Smooth muscle cell (in vitro differentiated cells): ENCODE measurements at regions not wholly inside any gene's neighbourhood (a gene's known extent, or its start where the extent isn't known, plus 50 kb on each side); places are given as distances from the start of the nearest gene placed in this dataset.

Source experiments
- DNase-seq: peaks from one replicate; lab custom pipeline; 2025; ENCODE audit not compliant: unreplicated experiment; lab: John Stamatoyannopoulos, UW
- H2AFZ ChIP-seq: fragments of 200-600 bp; sonication (generic); 2 replicates; pipeline ENCODE4 v1.6.0; 2016; ENCODE audit warnings: antibody characterized with exemption, low read depth, mild to moderate bottlenecking
- H3F3A ChIP-seq: fragments of 200-600 bp; sonication (generic); 2 replicates; pipeline ENCODE4 v1.6.0; 2017; ENCODE audit warnings: antibody characterized with exemption, low read depth
- H3K27ac ChIP-seq: fragments of 200-600 bp; sonication (generic); 2 replicates; pipeline ENCODE4 v1.5.1; 2016; ENCODE audit warnings: low read depth, mild to moderate bottlenecking
- H3K27me3 ChIP-seq: fragments of 200-600 bp; sonication (generic); 2 replicates; pipeline ENCODE4 v1.6.1; 2016; ENCODE audit warnings: low read depth, mild to moderate bottlenecking
- H3K36me3 ChIP-seq: fragments of 200-600 bp; sonication (generic); 2 replicates; pipeline ENCODE4 v1.5.1; 2016; ENCODE audit warnings: low read depth
- H3K4me1 ChIP-seq: fragments of 200-600 bp; sonication (generic); 2 replicates; pipeline ENCODE4 v1.5.1; 2016; ENCODE audit warnings: low read depth
- H3K4me2 ChIP-seq: fragments of 200-600 bp; sonication (generic); 2 replicates; pipeline ENCODE4 v1.6.0; 2016; ENCODE audit warnings: mild to moderate bottlenecking
- H3K4me3 ChIP-seq: fragments of 200-600 bp; sonication (generic); 2 replicates; pipeline ENCODE4 v1.5.1; 2016; ENCODE audit warnings: mild to moderate bottlenecking
- H3K79me2 ChIP-seq: fragments of 200-600 bp; sonication (generic); 2 replicates; pipeline ENCODE4 v1.6.0; 2016; ENCODE audit warnings: low read depth, mild to moderate bottlenecking
- H3K9ac ChIP-seq: fragments of 200-600 bp; sonication (generic); 2 replicates; pipeline ENCODE4 v1.6.0; 2016; ENCODE audit warnings: low read depth
- H3K9me3 ChIP-seq: fragments of 200-600 bp; sonication (generic); replicated peaks from 2 replicates; pipeline ENCODE4 v1.5.1; 2016; ENCODE audit warnings: low read depth
- H4K20me1 ChIP-seq: fragments of 200-600 bp; sonication (generic); 2 replicates; pipeline ENCODE4 v1.6.0; 2016; ENCODE audit warnings: low read depth
- WGBS: methylation state at CpG from one replicate; pipeline ENCODE4 v1.1.7; 2016; ENCODE audit warnings: low lambda C conversion rate; 5-methylcytosine and 5-hydroxymethylcytosine counted together
- TF ChIP-seq, protein P1 (sequence below): fragments of 200-600 bp; sonication (generic); IDR thresholded peaks from 2 replicates; pipeline ENCODE4 v1.5.1; 2017; ENCODE audit warnings: borderline replicate concordance, mild to moderate bottlenecking, antibody characterized with exemption; ENCODE audit not compliant: insufficient read depth, poor library complexity, severe bottlenecking

DNA sequence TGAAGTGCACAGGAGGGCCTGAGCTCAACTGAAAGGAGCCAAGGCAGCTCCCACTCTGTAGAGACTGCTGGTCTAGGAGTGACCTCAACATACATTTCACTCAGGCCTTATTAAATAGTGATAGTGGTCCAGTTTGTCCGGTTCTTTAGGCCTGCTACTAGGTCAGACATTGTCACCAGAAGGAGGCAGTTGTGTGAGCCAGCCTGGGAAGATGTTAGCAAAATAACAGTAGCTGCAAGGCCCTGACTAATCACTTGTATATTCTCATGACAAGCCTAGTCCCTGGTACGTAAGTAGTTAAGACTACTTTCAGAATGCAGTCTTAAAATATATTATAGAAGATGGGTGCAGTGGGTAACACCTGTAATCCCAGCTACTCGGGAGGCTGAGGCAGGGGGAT is 264.0 kb upstream of the CAMK1G start:
- no peaks in the 10 kb centered on the region for H3K4me1 ChIP-seq
- no peak overlapping the region for H3K4me3 ChIP-seq
- no peak overlapping the region for H2AFZ ChIP-seq
- H3F3A ChIP-seq = no peaks in the 10 kb centered on the region
- H3K9ac ChIP-seq = no peak overlapping the region
- no peak overlapping the region for H3K27ac ChIP-seq
- H3K36me3 ChIP-seq = no peaks in the 10 kb centered on the region
- no peaks in the 10 kb centered on the region for H3K9me3 ChIP-seq
- no peaks in the 10 kb centered on the region for H3K27me3 ChIP-seq
- TF ChIP-seq, protein P1, sequence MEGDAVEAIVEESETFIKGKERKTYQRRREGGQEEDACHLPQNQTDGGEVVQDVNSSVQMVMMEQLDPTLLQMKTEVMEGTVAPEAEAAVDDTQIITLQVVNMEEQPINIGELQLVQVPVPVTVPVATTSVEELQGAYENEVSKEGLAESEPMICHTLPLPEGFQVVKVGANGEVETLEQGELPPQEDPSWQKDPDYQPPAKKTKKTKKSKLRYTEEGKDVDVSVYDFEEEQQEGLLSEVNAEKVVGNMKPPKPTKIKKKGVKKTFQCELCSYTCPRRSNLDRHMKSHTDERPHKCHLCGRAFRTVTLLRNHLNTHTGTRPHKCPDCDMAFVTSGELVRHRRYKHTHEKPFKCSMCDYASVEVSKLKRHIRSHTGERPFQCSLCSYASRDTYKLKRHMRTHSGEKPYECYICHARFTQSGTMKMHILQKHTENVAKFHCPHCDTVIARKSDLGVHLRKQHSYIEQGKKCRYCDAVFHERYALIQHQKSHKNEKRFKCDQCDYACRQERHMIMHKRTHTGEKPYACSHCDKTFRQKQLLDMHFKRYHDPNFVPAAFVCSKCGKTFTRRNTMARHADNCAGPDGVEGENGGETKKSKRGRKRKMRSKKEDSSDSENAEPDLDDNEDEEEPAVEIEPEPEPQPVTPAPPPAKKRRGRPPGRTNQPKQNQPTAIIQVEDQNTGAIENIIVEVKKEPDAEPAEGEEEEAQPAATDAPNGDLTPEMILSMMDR = no peak
- WGBS = 85% methylated on average over 3 of the region's 3 CpGs
- H3K4me2 ChIP-seq = no peak overlapping the region
- no peaks in the 10 kb centered on the region for H4K20me1 ChIP-seq
- DNase-seq = no peak
- no peaks in the 10 kb centered on the region for H3K79me2 ChIP-seq

DNA sequence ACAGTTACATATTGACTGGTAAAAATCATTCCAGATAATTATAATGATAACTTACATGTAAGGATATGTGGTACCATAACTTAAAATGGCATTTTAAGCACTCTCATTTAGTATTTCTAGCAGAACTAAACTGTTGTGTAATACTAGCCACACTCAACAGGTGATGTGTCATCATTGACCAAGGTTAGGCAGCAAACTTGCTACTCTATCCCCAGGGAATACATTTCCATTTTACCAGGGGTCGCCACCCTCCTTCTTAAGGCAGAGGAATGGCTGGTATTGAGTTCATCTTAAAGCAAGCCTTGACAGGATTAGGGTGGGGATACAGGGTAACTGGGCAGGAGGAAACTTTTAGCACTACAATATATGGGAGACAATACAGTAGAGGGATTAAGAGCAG is 259.8 kb upstream of the CAMK1G start:
- H3K27me3 ChIP-seq = no peaks in the 10 kb centered on the region
- no peaks in the 10 kb centered on the region for H4K20me1 ChIP-seq
- H3K4me1 ChIP-seq = no peaks in the 10 kb centered on the region
- H2AFZ ChIP-seq = no peak overlapping the region
- TF ChIP-seq, protein P1 = no peak
- DNase-seq = no peak
- no peaks in the 10 kb centered on the region for H3F3A ChIP-seq
- no peaks in the 10 kb centered on the region for H3K79me2 ChIP-seq
- H3K27ac ChIP-seq = no peak overlapping the region
- no peak overlapping the region for H3K9ac ChIP-seq
- H3K4me3 ChIP-seq = no peak overlapping the region
- H3K36me3 ChIP-seq = no peaks in the 10 kb centered on the region
- no peak overlapping the region for H3K4me2 ChIP-seq
- WGBS = 76% methylated on average over 1 of the region's 1 CpG
- H3K9me3 ChIP-seq = no peaks in the 10 kb centered on the region

GRCh38 chr1:209324901-209325871 is 258.3 kb upstream of the CAMK1G start:
- H3K4me3 ChIP-seq = no peak overlapping the region
- H3K9ac ChIP-seq = no peak overlapping the region
- no peaks in the 10 kb centered on the region for H3K36me3 ChIP-seq
- no peak for DNase-seq
- H3K4me2 ChIP-seq = no peak overlapping the region
- no peaks in the 10 kb centered on the region for H3K27me3 ChIP-seq
- no peaks in the 10 kb centered on the region for H3K79me2 ChIP-seq
- H4K20me1 ChIP-seq = no peaks in the 10 kb centered on the region
- no peaks in the 10 kb centered on the region for H3F3A ChIP-seq
- no peak overlapping the region for H2AFZ ChIP-seq
- WGBS = 86% methylated on average over 5 of the region's 5 CpGs
- H3K27ac ChIP-seq = no peak overlapping the region
- H3K4me1 ChIP-seq = no peaks in the 10 kb centered on the region
- TF ChIP-seq, protein P1 = no peak
- no peaks in the 10 kb centered on the region for H3K9me3 ChIP-seq
